GM21367 (cell line): ENCODE measurements at regions not wholly inside any gene's neighbourhood (a gene's known extent, or its start where the extent isn't known, plus 50 kb on each side); places are given as distances from the start of the nearest gene placed in this dataset.

ENCODE experiments used
- ATAC-seq: cut with Tn5 transposase; IDR thresholded peaks from one replicate; pipeline ENCODE4 v1.9.1; 2021; ENCODE audit not compliant: unreplicated experiment

GRCh38 chr21:16169102-16169511, 439.3 kb downstream of the USP25 start:
- no peak for ATAC-seq

GRCh38 chr21:16169779-16170178, 440.0 kb downstream of the USP25 start:
- ATAC-seq: no peak

GRCh38 chr21:16176570-16176969, 446.8 kb downstream of the USP25 start:
- ATAC-seq: no peak

- no peak for ATAC-seq
Measured at GRCh38 chr21:16177532-16177931, 447.8 kb downstream of the USP25 start.

- no peak for ATAC-seq
Measured at GRCh38 chr21:16179773-16180172, 450.0 kb downstream of the USP25 start.

GRCh38 chr21:16180614-16181013, 450.8 kb downstream of the USP25 start:
- no peak for ATAC-seq

- ATAC-seq: no peak
Measured at GRCh38 chr21:16181018-16181417, 451.2 kb downstream of the USP25 start.

GRCh38 chr21:16185766-16186165, 456.0 kb downstream of the USP25 start:
- no peak for ATAC-seq

- no peak for ATAC-seq
Measured at GRCh38 chr21:16186742-16187141, 457.0 kb downstream of the USP25 start.

GRCh38 chr21:16187603-16188301, 458.0 kb downstream of the USP25 start:
- ATAC-seq: no peak

GRCh38 chr21:16192902-16193301, 463.1 kb downstream of the USP25 start:
- ATAC-seq: no peak

GRCh38 chr21:16193496-16194094, 463.8 kb downstream of the USP25 start:
- ATAC-seq: no peak

GRCh38 chr21:16194095-16194787, 464.5 kb downstream of the USP25 start:
- ATAC-seq: peak; percentile 73

GRCh38 chr21:16194788-16195537, 465.2 kb downstream of the USP25 start:
- ATAC-seq: no peak

- no peak for ATAC-seq
Measured at GRCh38 chr21:16195538-16195910, 465.7 kb downstream of the USP25 start.

GRCh38 chr21:16196001-16196400, 466.2 kb downstream of the USP25 start:
- ATAC-seq: no peak

- no peak for ATAC-seq
Measured at GRCh38 chr21:16198546-16198945, 468.8 kb downstream of the USP25 start.

- ATAC-seq: no peak
Measured at GRCh38 chr21:16199539-16199938, 469.8 kb downstream of the USP25 start.

GRCh38 chr21:16201718-16202117, 471.9 kb downstream of the USP25 start:
- ATAC-seq: no peak

- no peak for ATAC-seq
Measured at GRCh38 chr21:16205527-16205926, 475.7 kb downstream of the USP25 start.
